PFSK-1 (cell line): ENCODE measurements at regions not wholly inside any gene's neighbourhood (a gene's known extent, or its start where the extent isn't known, plus 50 kb on each side); places are given as distances from the start of the nearest gene placed in this dataset.

Experiments
- FOXP2 ChIP-seq: optimal IDR thresholded peaks from 2 replicates; pipeline ENCODE3; 2011; ENCODE audit warnings: borderline replicate concordance, control low read depth, inconsistent platforms; ENCODE audit not compliant: insufficient read depth; ENCODE audit errors: extremely low read length, extremely low read depth
- POLR2AphosphoS5 ChIP-seq: IDR thresholded peaks from 2 replicates; pipeline ENCODE4 v1.6.1; 2012; ENCODE audit warnings: low read depth, mild to moderate bottlenecking, control low read depth, low read length, moderate library complexity
- REST ChIP-seq, 2 experiments: IDR thresholded peaks; 2 replicates each; pipeline versions ENCODE4 v1.6.1 to v1.8.0; 2011 to 2012; ENCODE audit warnings: low read depth in 2 of 2, low read length in 2 of 2, control low read depth in 1 of 2, inconsistent platforms in 1 of 2, mild to moderate bottlenecking in 1 of 2, moderate library complexity in 1 of 2; ENCODE audit not compliant: insufficient read depth in 1 of 2
- SIN3A ChIP-seq: IDR thresholded peaks from 2 replicates; pipeline ENCODE4 v1.6.1; 2012; ENCODE audit warnings: mild to moderate bottlenecking, low read length, moderate library complexity, borderline replicate concordance; ENCODE audit not compliant: insufficient read depth
- TAF1 ChIP-seq: IDR thresholded peaks from 2 replicates; pipeline ENCODE4 v1.6.1; 2012; ENCODE audit warnings: low read length, control low read depth, borderline replicate concordance; ENCODE audit not compliant: insufficient read depth

- TF ChIP-seq SIN3A: no peak
- TF ChIP-seq POLR2AphosphoS5: no peak
- TF ChIP-seq REST (IDR thresholded peaks at IDR 0.05; ENCODE audit: insufficient read depth in 1 of 2, low read depth in 2 of 2, low read length in 2 of 2): no peak
- no peak for TF ChIP-seq FOXP2
- no peak for TF ChIP-seq TAF1
Observed at GRCh38 chr12:115223991-115224390, 540.0 kb upstream of the TBX3 start.

DNA sequence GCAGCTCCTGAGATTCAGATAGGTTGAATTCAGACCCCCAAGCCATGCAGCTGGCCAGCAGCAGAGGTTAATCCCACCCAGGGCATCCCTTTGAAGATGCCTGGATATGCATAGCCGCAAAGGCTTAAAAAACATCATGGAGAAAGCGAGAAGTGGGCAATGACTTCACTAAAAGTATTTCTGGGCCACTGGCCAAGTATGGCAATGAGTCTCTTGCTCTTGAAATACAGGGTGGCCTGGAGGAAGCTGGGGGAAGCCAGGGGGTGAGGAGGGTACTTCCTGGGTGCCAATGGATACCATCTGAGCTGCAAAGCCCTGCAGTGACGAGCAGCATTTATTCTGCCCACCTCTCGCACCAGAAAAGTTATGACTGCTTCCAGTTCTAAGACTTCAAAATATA is 539.3 kb upstream of the TBX3 start:
- TF ChIP-seq FOXP2 (no peak), REST (IDR thresholded peaks at IDR 0.05; ENCODE audit: insufficient read depth in 1 of 2, low read depth in 2 of 2, low read length in 2 of 2) (no peak), POLR2AphosphoS5 (no peak), TAF1 (no peak), SIN3A (no peak)

- TF ChIP-seq POLR2AphosphoS5: no peak
Observed at GRCh38 chr12:115222220-115222619, 538.2 kb upstream of the TBX3 start.

GRCh38 chr12:115216301-115216700 is 532.3 kb upstream of the TBX3 start:
- TF ChIP-seq FOXP2 (no peak), POLR2AphosphoS5 (no peak), REST (IDR thresholded peaks at IDR 0.05; ENCODE audit: insufficient read depth in 1 of 2, low read depth in 2 of 2, low read length in 2 of 2) (no peak), SIN3A (no peak), TAF1 (no peak)

- TF ChIP-seq POLR2AphosphoS5 (no peak), REST (IDR thresholded peaks at IDR 0.05; ENCODE audit: insufficient read depth in 1 of 2, low read depth in 2 of 2, low read length in 2 of 2) (no peak), TAF1 (no peak)
Observed at GRCh38 chr12:115215544-115215943, 531.6 kb upstream of the TBX3 start.
